HG03565 (cell line): ENCODE measurements at regions not wholly inside any gene's neighbourhood (a gene's known extent, or its start where the extent isn't known, plus 50 kb on each side); places are given as distances from the start of the nearest gene placed in this dataset.
"Not testable (repeated sequence)": the region's sequence is repeated elsewhere in the genome, so short reads cannot be mapped to it uniquely, and the experiment has no call there.

Experiments used
- ATAC-seq: cut with Tn5 transposase; IDR thresholded peaks from one replicate; pipeline ENCODE4 v1.9.1; 2021; ENCODE audit warnings: mild to moderate bottlenecking, moderate library complexity; ENCODE audit not compliant: unreplicated experiment

GRCh38 chr7:25580141-25580540, 351.9 kb upstream of the NPVF start:
- no peak for ATAC-seq

GRCh38 chr7:25583621-25584020, 355.3 kb upstream of the NPVF start:
- no peak for ATAC-seq

- no peak for ATAC-seq
Measured at GRCh38 chr7:25584112-25584938, 356.0 kb upstream of the NPVF start.

GRCh38 chr7:25586513-25586912, 358.2 kb upstream of the NPVF start:
- no peak for ATAC-seq

- no peak for ATAC-seq
Measured at GRCh38 chr7:25594122-25594521, 365.8 kb upstream of the NPVF start.

GRCh38 chr7:25594728-25595127, 366.4 kb upstream of the NPVF start:
- ATAC-seq, result no peak

- no peak for ATAC-seq
Measured at GRCh38 chr7:25595996-25596395, 367.7 kb upstream of the NPVF start.

GRCh38 chr7:25596443-25596842, 368.2 kb upstream of the NPVF start:
- no peak for ATAC-seq

GRCh38 chr7:25597946-25598345, 369.7 kb upstream of the NPVF start:
- ATAC-seq, result no peak

- ATAC-seq, result no peak
Measured at GRCh38 chr7:25598765-25599164, 370.5 kb upstream of the NPVF start.

GRCh38 chr7:25600262-25600920, 372.1 kb upstream of the NPVF start:
- no peak for ATAC-seq

- ATAC-seq, result not testable (repeated sequence)
Measured at GRCh38 chr7:25602730-25603426, 374.6 kb upstream of the NPVF start.

GRCh38 chr7:25603427-25603740, 375.1 kb upstream of the NPVF start:
- not testable (repeated sequence) for ATAC-seq

GRCh38 chr7:25611196-25611595, 382.9 kb upstream of the NPVF start:
- ATAC-seq, result no peak

- ATAC-seq, result no peak
Measured at GRCh38 chr7:25613912-25614311, 385.6 kb upstream of the NPVF start.

GRCh38 chr7:25614415-25614814, 386.1 kb upstream of the NPVF start:
- no peak for ATAC-seq

GRCh38 chr7:25615003-25615402, 386.7 kb upstream of the NPVF start:
- no peak for ATAC-seq

- no peak for ATAC-seq
Measured at GRCh38 chr7:25615593-25615992, 387.3 kb upstream of the NPVF start.

GRCh38 chr7:25617214-25617613, 388.9 kb upstream of the NPVF start:
- ATAC-seq, result no peak

- no peak for ATAC-seq
Measured at GRCh38 chr7:25617673-25618072, 389.4 kb upstream of the NPVF start.

- ATAC-seq, result no peak
Measured at GRCh38 chr7:25619381-25619780, 391.1 kb upstream of the NPVF start.
